ENCODE measurements at regions not wholly inside any gene's neighbourhood (a gene's known extent, or its start where the extent isn't known, plus 50 kb on each side); places are given as distances from the start of the nearest gene placed in this dataset.

GRCh38 chr9:135259273-135259672 lies 171.8 kb downstream of the OLFM1 start:
- Mint-ChIP-seq H3K36me3 (ENCODE audit: insufficient read depth, unreplicated experiment) (no peaks in the 10 kb centered on the region), H3K27me3 (ENCODE audit: insufficient read depth, unreplicated experiment) (no peaks in the 10 kb centered on the region), H3K27ac (ENCODE audit: low read depth, unreplicated experiment) (no peak overlapping the region), H3K4me1 (ENCODE audit: insufficient read depth, unreplicated experiment) (no peaks in the 10 kb centered on the region), H3K9me3 (ENCODE audit: unreplicated experiment) (no peaks in the 10 kb centered on the region), H3K4me3 (ENCODE audit: unreplicated experiment) (no peak overlapping the region)
- intact Hi-C loops (cut with micrococcal nuclease): no loop called here
- TF ChIP-seq CTCF (IDR thresholded peaks at IDR 0.05; ENCODE audit: unreplicated experiment): no peak
- DNase-seq (ENCODE audit: unreplicated experiment): no peak
- no TSS peak for BruUV-seq (replicated peaks)
- ChIA-PET CTCF (interaction anchor here (0.6 kb wide), 1 partner anchor 1069 kb away, joined by 3 read pairs; no protein-coding TSS in a partner anchor), POLR2A (no interaction called here)

GRCh38 chr9:135260221-135261180 lies 173.0 kb downstream of the OLFM1 start:
- intact Hi-C loops (cut with micrococcal nuclease): no loop called here
- no peaks in the 10 kb centered on the region for H3K36me3 Mint-ChIP-seq (ENCODE audit: insufficient read depth, unreplicated experiment)
- no peaks in the 10 kb centered on the region for H3K9me3 Mint-ChIP-seq (ENCODE audit: unreplicated experiment)
- CTCF ChIA-PET: interaction anchor here (0.7 kb wide), 1 partner anchor 19 kb away, joined by 4 read pairs; no protein-coding TSS in a partner anchor
- TF ChIP-seq CTCF (IDR thresholded peaks at IDR 0.05; ENCODE audit: unreplicated experiment): no peak
- H3K4me1 Mint-ChIP-seq (ENCODE audit: insufficient read depth, unreplicated experiment): no peaks in the 10 kb centered on the region
- no peak overlapping the region for H3K4me3 Mint-ChIP-seq (ENCODE audit: unreplicated experiment)
- H3K27ac Mint-ChIP-seq (ENCODE audit: low read depth, unreplicated experiment): no peak overlapping the region
- no peaks in the 10 kb centered on the region for H3K27me3 Mint-ChIP-seq (ENCODE audit: insufficient read depth, unreplicated experiment)
- no peak for DNase-seq (ENCODE audit: unreplicated experiment)
- POLR2A ChIA-PET: no interaction called here
- BruUV-seq (replicated peaks): no TSS peak

GRCh38 chr9:135262248-135262647 lies 174.8 kb downstream of the OLFM1 start:
- TF ChIP-seq CTCF (IDR thresholded peaks at IDR 0.05; ENCODE audit: unreplicated experiment): no peak
- no peak for DNase-seq (ENCODE audit: unreplicated experiment)
- BruUV-seq (replicated peaks): no TSS peak
- ChIA-PET POLR2A (no interaction called here), CTCF (no interaction called here)
- Mint-ChIP-seq H3K27ac (ENCODE audit: low read depth, unreplicated experiment) (no peak overlapping the region), H3K9me3 (ENCODE audit: unreplicated experiment) (no peaks in the 10 kb centered on the region), H3K27me3 (ENCODE audit: insufficient read depth, unreplicated experiment) (peaks cover 12% of the 10 kb centered on the region), H3K4me1 (ENCODE audit: insufficient read depth, unreplicated experiment) (no peaks in the 10 kb centered on the region), H3K36me3 (ENCODE audit: insufficient read depth, unreplicated experiment) (no peaks in the 10 kb centered on the region), H3K4me3 (ENCODE audit: unreplicated experiment) (no peak overlapping the region)
- intact Hi-C loops (cut with micrococcal nuclease): no loop called here

GRCh38 chr9:135263511-135263910 lies 176.0 kb downstream of the OLFM1 start:
- DNase-seq (ENCODE audit: unreplicated experiment): no peak
- no TSS peak for BruUV-seq (replicated peaks)
- TF ChIP-seq CTCF (IDR thresholded peaks at IDR 0.05; ENCODE audit: unreplicated experiment): no peak
- H3K9me3 Mint-ChIP-seq (ENCODE audit: unreplicated experiment): no peaks in the 10 kb centered on the region
- H3K4me1 Mint-ChIP-seq (ENCODE audit: insufficient read depth, unreplicated experiment): no peaks in the 10 kb centered on the region
- H3K4me3 Mint-ChIP-seq (ENCODE audit: unreplicated experiment): no peak overlapping the region
- no peak overlapping the region for H3K27ac Mint-ChIP-seq (ENCODE audit: low read depth, unreplicated experiment)
- ChIA-PET POLR2A (no interaction called here), CTCF (no interaction called here)
- H3K36me3 Mint-ChIP-seq (ENCODE audit: insufficient read depth, unreplicated experiment): no peaks in the 10 kb centered on the region
- intact Hi-C loops (cut with micrococcal nuclease): no loop called here
- H3K27me3 Mint-ChIP-seq (ENCODE audit: insufficient read depth, unreplicated experiment): peaks cover 12% of the 10 kb centered on the region

Data from MCF 10A (cell line).